HG03175 (cell line): ENCODE measurements at regions not wholly inside any gene's neighbourhood (a gene's known extent, or its start where the extent isn't known, plus 50 kb on each side); places are given as distances from the start of the nearest gene placed in this dataset.

Experiments
- ATAC-seq: cut with Tn5 transposase; IDR thresholded peaks from one replicate; pipeline ENCODE4 v1.9.1; 2021; ENCODE audit warnings: mild to moderate bottlenecking, moderate library complexity; ENCODE audit not compliant: unreplicated experiment

GRCh38 chr5:93123127-93123526 is 457.9 kb downstream of the NR2F1-AS1 start:
- ATAC-seq = no peak

GRCh38 chr5:93122446-93122845 is 458.6 kb downstream of the NR2F1-AS1 start:
- ATAC-seq = no peak

GRCh38 chr5:93120771-93121170 is 460.2 kb downstream of the NR2F1-AS1 start:
- no peak for ATAC-seq

GRCh38 chr5:93120051-93120450 is 461.0 kb downstream of the NR2F1-AS1 start:
- ATAC-seq = no peak

GRCh38 chr5:93117751-93118531 is 463.1 kb downstream of the NR2F1-AS1 start:
- ATAC-seq = no peak

- no peak for ATAC-seq
Observed at GRCh38 chr5:93107805-93108520, 473.1 kb downstream of the NR2F1-AS1 start.

GRCh38 chr5:93107141-93107540 is 473.9 kb downstream of the NR2F1-AS1 start:
- ATAC-seq = no peak

- ATAC-seq = no peak
Observed at GRCh38 chr5:93101661-93102060, 479.4 kb downstream of the NR2F1-AS1 start.

- no peak for ATAC-seq
Observed at GRCh38 chr5:93100976-93101375, 480.0 kb downstream of the NR2F1-AS1 start.

GRCh38 chr5:93100428-93100827 is 480.6 kb downstream of the NR2F1-AS1 start:
- ATAC-seq = no peak

- no peak for ATAC-seq
Observed at GRCh38 chr5:93099902-93100347, 481.1 kb downstream of the NR2F1-AS1 start.

- ATAC-seq = no peak
Observed at GRCh38 chr5:93096561-93096960, 484.5 kb downstream of the NR2F1-AS1 start.

GRCh38 chr5:93092349-93093105 is 488.5 kb downstream of the NR2F1-AS1 start:
- no peak for ATAC-seq

- ATAC-seq = no peak
Observed at GRCh38 chr5:93090698-93091097, 490.3 kb downstream of the NR2F1-AS1 start.

GRCh38 chr5:93088592-93089389 is 492.2 kb downstream of the NR2F1-AS1 start:
- ATAC-seq = no peak

- ATAC-seq = no peak
Observed at GRCh38 chr5:93087326-93087725, 493.7 kb downstream of the NR2F1-AS1 start.

GRCh38 chr5:93082981-93083380 is 498.0 kb downstream of the NR2F1-AS1 start:
- no peak for ATAC-seq

- no peak for ATAC-seq
Observed at GRCh38 chr5:93079046-93079445, 502.0 kb downstream of the NR2F1-AS1 start.

GRCh38 chr5:93078082-93079038 is 502.7 kb downstream of the NR2F1-AS1 start:
- peak; percentile 76 for ATAC-seq

GRCh38 chr5:93076566-93076965 is 504.5 kb downstream of the NR2F1-AS1 start:
- no peak for ATAC-seq
